ENCODE measurements at regions not wholly inside any gene's neighbourhood (a gene's known extent, or its start where the extent isn't known, plus 50 kb on each side); places are given as distances from the start of the nearest gene placed in this dataset.

- H3K4me1 Mint-ChIP-seq (ENCODE audit: low read depth): no peaks in the 10 kb centered on the region
- ATAC-seq: no peak
- H3K4me3 Mint-ChIP-seq: no peak overlapping the region
These were observed 740.5 kb upstream of the POM121L12 start for GRCh38 chr7:52294942-52295341.

GRCh38 chr7:52289247-52289646, 746.2 kb upstream of the POM121L12 start:
- H3K4me1 Mint-ChIP-seq (ENCODE audit: low read depth): no peaks in the 10 kb centered on the region
- no peaks in the 10 kb centered on the region for H3K9me3 Mint-ChIP-seq
- no peaks in the 10 kb centered on the region for H3K36me3 Mint-ChIP-seq (ENCODE audit: insufficient read depth)
- DNase-seq (no peak), ATAC-seq (no peak)
- H3K27me3 Mint-ChIP-seq (ENCODE audit: low read depth): no peaks in the 10 kb centered on the region
- H3K4me3 Mint-ChIP-seq: no peak overlapping the region

More at GRCh38 chr7:52294942-52295341, 740.5 kb upstream of the POM121L12 start:
- DNase-seq: no peak
- Mint-ChIP-seq H3K9me3 (peaks cover 15% of the 10 kb centered on the region), H3K27me3 (ENCODE audit: low read depth) (no peaks in the 10 kb centered on the region), H3K36me3 (ENCODE audit: insufficient read depth) (no peaks in the 10 kb centered on the region)

GRCh38 chr7:52287698-52288097, 747.7 kb upstream of the POM121L12 start:
- Mint-ChIP-seq H3K4me1 (ENCODE audit: low read depth) (no peaks in the 10 kb centered on the region), H3K27me3 (ENCODE audit: low read depth) (no peaks in the 10 kb centered on the region), H3K4me3 (no peak overlapping the region), H3K9me3 (peaks cover 6% of the 10 kb centered on the region), H3K36me3 (ENCODE audit: insufficient read depth) (no peaks in the 10 kb centered on the region)
- DNase-seq (no peak), ATAC-seq (no peak)

GRCh38 chr7:52285689-52286088, 749.7 kb upstream of the POM121L12 start:
- no peak for DNase-seq
- H3K9me3 Mint-ChIP-seq: peaks cover 9% of the 10 kb centered on the region
- ATAC-seq: no peak
- H3K36me3 Mint-ChIP-seq (ENCODE audit: insufficient read depth): no peaks in the 10 kb centered on the region
- H3K4me3 Mint-ChIP-seq: no peak overlapping the region
- no peaks in the 10 kb centered on the region for H3K4me1 Mint-ChIP-seq (ENCODE audit: low read depth)
- H3K27me3 Mint-ChIP-seq (ENCODE audit: low read depth): no peaks in the 10 kb centered on the region

GRCh38 chr7:52283335-52283734, 752.1 kb upstream of the POM121L12 start:
- DNase-seq (no peak), ATAC-seq (no peak)
- peaks cover 15% of the 10 kb centered on the region for H3K9me3 Mint-ChIP-seq
- no peaks in the 10 kb centered on the region for H3K36me3 Mint-ChIP-seq (ENCODE audit: insufficient read depth)
- H3K4me1 Mint-ChIP-seq (ENCODE audit: low read depth): no peaks in the 10 kb centered on the region
- H3K4me3 Mint-ChIP-seq: no peak overlapping the region
- H3K27me3 Mint-ChIP-seq (ENCODE audit: low read depth): no peaks in the 10 kb centered on the region

- no peak for DNase-seq
- no peaks in the 10 kb centered on the region for H3K4me1 Mint-ChIP-seq (ENCODE audit: low read depth)
- H3K27me3 Mint-ChIP-seq (ENCODE audit: low read depth): no peaks in the 10 kb centered on the region
- no peaks in the 10 kb centered on the region for H3K36me3 Mint-ChIP-seq (ENCODE audit: insufficient read depth)
- H3K4me3 Mint-ChIP-seq: no peak overlapping the region
- peaks cover 4% of the 10 kb centered on the region for H3K9me3 Mint-ChIP-seq
- peak in 1 of 2 donors; percentile 40 for ATAC-seq
These were observed 761.5 kb upstream of the POM121L12 start for GRCh38 chr7:52273685-52274610.

- DNase-seq: no peak
- H3K9me3 Mint-ChIP-seq: no peaks in the 10 kb centered on the region
- no peaks in the 10 kb centered on the region for H3K36me3 Mint-ChIP-seq (ENCODE audit: insufficient read depth)
- no peak for ATAC-seq
- H3K27me3 Mint-ChIP-seq (ENCODE audit: low read depth): no peaks in the 10 kb centered on the region
- H3K4me1 Mint-ChIP-seq (ENCODE audit: low read depth): no peaks in the 10 kb centered on the region
- no peak overlapping the region for H3K4me3 Mint-ChIP-seq
These were observed 763.7 kb upstream of the POM121L12 start for GRCh38 chr7:52271703-52272102.

- Mint-ChIP-seq H3K4me3 (no peak overlapping the region), H3K27me3 (ENCODE audit: low read depth) (no peaks in the 10 kb centered on the region), H3K4me1 (ENCODE audit: low read depth) (no peaks in the 10 kb centered on the region), H3K9me3 (no peaks in the 10 kb centered on the region), H3K36me3 (ENCODE audit: insufficient read depth) (no peaks in the 10 kb centered on the region)
- DNase-seq (no peak), ATAC-seq (no peak)
These were observed 765.1 kb upstream of the POM121L12 start for GRCh38 chr7:52270301-52270700.

GRCh38 chr7:52269669-52270068, 765.8 kb upstream of the POM121L12 start:
- ATAC-seq: no peak
- no peak for DNase-seq
- Mint-ChIP-seq H3K4me1 (ENCODE audit: low read depth) (no peaks in the 10 kb centered on the region), H3K27me3 (ENCODE audit: low read depth) (no peaks in the 10 kb centered on the region), H3K36me3 (ENCODE audit: insufficient read depth) (no peaks in the 10 kb centered on the region), H3K4me3 (no peak overlapping the region), H3K9me3 (no peaks in the 10 kb centered on the region)

GRCh38 chr7:52261057-52261456, 774.4 kb upstream of the POM121L12 start:
- ATAC-seq: no peak
- no peak for DNase-seq
- Mint-ChIP-seq H3K4me3 (no peak overlapping the region), H3K4me1 (ENCODE audit: low read depth) (no peaks in the 10 kb centered on the region), H3K9me3 (peaks cover 20% of the 10 kb centered on the region), H3K27me3 (ENCODE audit: low read depth) (no peaks in the 10 kb centered on the region), H3K36me3 (ENCODE audit: insufficient read depth) (no peaks in the 10 kb centered on the region)

GRCh38 chr7:52260046-52260665, 775.3 kb upstream of the POM121L12 start:
- H3K9me3 Mint-ChIP-seq: peaks cover 20% of the 10 kb centered on the region
- ATAC-seq (no peak), DNase-seq (no peak)
- no peaks in the 10 kb centered on the region for H3K36me3 Mint-ChIP-seq (ENCODE audit: insufficient read depth)
- H3K27me3 Mint-ChIP-seq (ENCODE audit: low read depth): no peaks in the 10 kb centered on the region
- H3K4me1 Mint-ChIP-seq (ENCODE audit: low read depth): no peaks in the 10 kb centered on the region
- H3K4me3 Mint-ChIP-seq: no peak overlapping the region

- Mint-ChIP-seq H3K27me3 (ENCODE audit: low read depth) (no peaks in the 10 kb centered on the region), H3K4me1 (ENCODE audit: low read depth) (no peaks in the 10 kb centered on the region), H3K36me3 (ENCODE audit: insufficient read depth) (no peaks in the 10 kb centered on the region), H3K4me3 (no peak overlapping the region), H3K9me3 (peaks cover 14% of the 10 kb centered on the region)
- ATAC-seq: no peak
- no peak for DNase-seq
These were observed 777.5 kb upstream of the POM121L12 start for GRCh38 chr7:52257890-52258289.

GRCh38 chr7:52254396-52255010, 780.9 kb upstream of the POM121L12 start:
- H3K36me3 Mint-ChIP-seq (ENCODE audit: insufficient read depth): no peaks in the 10 kb centered on the region
- ATAC-seq: no peak
- no peaks in the 10 kb centered on the region for H3K27me3 Mint-ChIP-seq (ENCODE audit: low read depth)

GRCh38 chr7:52253953-52254352, 781.5 kb upstream of the POM121L12 start:
- H3K9me3 Mint-ChIP-seq: peaks cover 13% of the 10 kb centered on the region
- no peaks in the 10 kb centered on the region for H3K27me3 Mint-ChIP-seq (ENCODE audit: low read depth)
- DNase-seq (no peak), ATAC-seq (no peak)
- H3K4me3 Mint-ChIP-seq: no peak overlapping the region
- no peaks in the 10 kb centered on the region for H3K4me1 Mint-ChIP-seq (ENCODE audit: low read depth)
- no peaks in the 10 kb centered on the region for H3K36me3 Mint-ChIP-seq (ENCODE audit: insufficient read depth)

More at GRCh38 chr7:52254396-52255010, 780.9 kb upstream of the POM121L12 start:
- H3K4me1 Mint-ChIP-seq (ENCODE audit: low read depth): no peaks in the 10 kb centered on the region
- peaks cover 13% of the 10 kb centered on the region for H3K9me3 Mint-ChIP-seq
- DNase-seq: no peak
- H3K4me3 Mint-ChIP-seq: no peak overlapping the region

Data from activated T-cell treated with anti-CD3 and anti-CD28 coated beads, Interleukin-2, amount 50 U/mL, for 4 hours (primary cell).